ENCODE measurements at regions not wholly inside any gene's neighbourhood (a gene's known extent, or its start where the extent isn't known, plus 50 kb on each side); places are given as distances from the start of the nearest gene placed in this dataset.

GRCh38 chr2:192311701-192312460 is 117.1 kb upstream of the TMEFF2 start:
- Histone ChIP-seq H3K36me3 (ENCODE audit: insufficient read depth, low read length) (no peaks in the 10 kb centered on the region), H2AFZ (ENCODE audit: low read depth, low read length) (no peak overlapping the region), H3K79me2 (ENCODE audit: insufficient read depth, low read length) (no peaks in the 10 kb centered on the region), H3K9me3 (ENCODE audit: insufficient read depth, low read depth, low read length) (no peaks in the 10 kb centered on the region), H3K27ac (ENCODE audit: low read depth, low read length) (no peak overlapping the region), H3K27me3 (ENCODE audit: insufficient read depth, low read length) (no peaks in the 10 kb centered on the region), H3K4me1 (ENCODE audit: insufficient read depth, low read length) (no peaks in the 10 kb centered on the region), H4K20me1 (ENCODE audit: insufficient read depth, low read length) (no peaks in the 10 kb centered on the region), H3K4me3 (ENCODE audit: insufficient read depth, low read depth, low read length) (no peak overlapping the region), H3K9ac (ENCODE audit: low read length) (no peak overlapping the region), H3K4me2 (ENCODE audit: low read length) (no peak overlapping the region)
- peaks cover 3% of the 10 kb centered on the region for H3K9me3 Mint-ChIP-seq (ENCODE audit: unreplicated experiment)
- H3K4me1 Mint-ChIP-seq (ENCODE audit: low read depth, unreplicated experiment) = peaks cover 5% of the 10 kb centered on the region
- no peak overlapping the region for H3K4me3 Mint-ChIP-seq (ENCODE audit: unreplicated experiment)
- H3K27ac Mint-ChIP-seq (ENCODE audit: unreplicated experiment) = no peak overlapping the region
- H3K36me3 Mint-ChIP-seq (ENCODE audit: low read depth, unreplicated experiment) = no peaks in the 10 kb centered on the region
- FAIRE-seq = no peak
- H3K27me3 Mint-ChIP-seq (ENCODE audit: low read depth, unreplicated experiment) = no peaks in the 10 kb centered on the region
- DNase-seq (ENCODE audit: low read depth) = no peak
- no peak for TF ChIP-seq CTCF (IDR thresholded peaks at IDR 0.05; ENCODE audit: insufficient read depth, low read depth, low read length)

GRCh38 chr2:192307530-192307929 is 112.8 kb upstream of the TMEFF2 start:
- no peaks in the 10 kb centered on the region for H3K4me1 ChIP-seq (ENCODE audit: insufficient read depth, low read length)
- no peaks in the 10 kb centered on the region for H4K20me1 ChIP-seq (ENCODE audit: insufficient read depth, low read length)
- no peak overlapping the region for H3K9ac ChIP-seq (ENCODE audit: low read length)
- no peak overlapping the region for H3K27ac ChIP-seq (ENCODE audit: low read depth, low read length)
- no peak overlapping the region for H3K4me3 ChIP-seq (ENCODE audit: insufficient read depth, low read depth, low read length)
- peak overlapping the region; percentile 50 for H3K27ac Mint-ChIP-seq (ENCODE audit: unreplicated experiment)
- no peaks in the 10 kb centered on the region for H3K79me2 ChIP-seq (ENCODE audit: insufficient read depth, low read length)
- no peaks in the 10 kb centered on the region for H3K9me3 ChIP-seq (ENCODE audit: insufficient read depth, low read depth, low read length)
- no peak overlapping the region for H2AFZ ChIP-seq (ENCODE audit: low read depth, low read length)
- H3K27me3 ChIP-seq (ENCODE audit: insufficient read depth, low read length) = no peaks in the 10 kb centered on the region
- H3K36me3 Mint-ChIP-seq (ENCODE audit: low read depth, unreplicated experiment) = no peaks in the 10 kb centered on the region
- FAIRE-seq = no peak
- no peaks in the 10 kb centered on the region for H3K9me3 Mint-ChIP-seq (ENCODE audit: unreplicated experiment)
- no peak for TF ChIP-seq EZH2 (IDR thresholded peaks at IDR 0.05; ENCODE audit: insufficient read depth, low read length)
- no peak for TF ChIP-seq CTCF (IDR thresholded peaks at IDR 0.05; ENCODE audit: insufficient read depth, low read depth, low read length)
- DNase-seq (ENCODE audit: low read depth) = peak; percentile 18
- H3K4me3 Mint-ChIP-seq (ENCODE audit: unreplicated experiment) = no peak overlapping the region
- H3K27me3 Mint-ChIP-seq (ENCODE audit: low read depth, unreplicated experiment) = no peaks in the 10 kb centered on the region
- H3K36me3 ChIP-seq (ENCODE audit: insufficient read depth, low read length) = no peaks in the 10 kb centered on the region
- peaks cover 5% of the 10 kb centered on the region for H3K4me1 Mint-ChIP-seq (ENCODE audit: low read depth, unreplicated experiment)
- H3K4me2 ChIP-seq (ENCODE audit: low read length) = no peak overlapping the region

GRCh38 chr2:192298664-192299063 is 103.9 kb upstream of the TMEFF2 start:
- Histone ChIP-seq H3K36me3 (ENCODE audit: insufficient read depth, low read length) (no peaks in the 10 kb centered on the region), H3K4me1 (ENCODE audit: insufficient read depth, low read length) (no peaks in the 10 kb centered on the region), H2AFZ (ENCODE audit: low read depth, low read length) (no peak overlapping the region), H3K79me2 (ENCODE audit: insufficient read depth, low read length) (no peaks in the 10 kb centered on the region), H3K27ac (ENCODE audit: low read depth, low read length) (no peak overlapping the region), H3K4me2 (ENCODE audit: low read length) (no peak overlapping the region), H3K4me3 (ENCODE audit: insufficient read depth, low read depth, low read length) (no peak overlapping the region), H3K27me3 (ENCODE audit: insufficient read depth, low read length) (no peaks in the 10 kb centered on the region), H3K9me3 (ENCODE audit: insufficient read depth, low read depth, low read length) (no peaks in the 10 kb centered on the region), H4K20me1 (ENCODE audit: insufficient read depth, low read length) (no peaks in the 10 kb centered on the region), H3K9ac (ENCODE audit: low read length) (no peak overlapping the region)
- H3K4me3 Mint-ChIP-seq (ENCODE audit: unreplicated experiment) = no peak overlapping the region
- H3K9me3 Mint-ChIP-seq (ENCODE audit: unreplicated experiment) = no peaks in the 10 kb centered on the region
- H3K27me3 Mint-ChIP-seq (ENCODE audit: low read depth, unreplicated experiment) = no peaks in the 10 kb centered on the region
- no peak overlapping the region for H3K27ac Mint-ChIP-seq (ENCODE audit: unreplicated experiment)
- DNase-seq (ENCODE audit: low read depth) (peak; percentile 1), FAIRE-seq (no peak)
- H3K36me3 Mint-ChIP-seq (ENCODE audit: low read depth, unreplicated experiment) = no peaks in the 10 kb centered on the region
- no peaks in the 10 kb centered on the region for H3K4me1 Mint-ChIP-seq (ENCODE audit: low read depth, unreplicated experiment)
- no peak for TF ChIP-seq EZH2 (IDR thresholded peaks at IDR 0.05; ENCODE audit: insufficient read depth, low read length)
- no peak for TF ChIP-seq CTCF (IDR thresholded peaks at IDR 0.05; ENCODE audit: insufficient read depth, low read depth, low read length)
